ENCODE measurements at regions not wholly inside any gene's neighbourhood (a gene's known extent, or its start where the extent isn't known, plus 50 kb on each side); places are given as distances from the start of the nearest gene placed in this dataset.
"Not testable (repeated sequence)": the region's sequence is repeated elsewhere in the genome, so short reads cannot be mapped to it uniquely, and the experiment has no call there.

- DNase-seq (ENCODE audit: low read depth in 3 of 3) = not testable (repeated sequence)
Measured at GRCh38 chr7:121497545-121497944, 101.4 kb upstream of the FAM3C start.

GRCh38 chr7:121494516-121494915 is 98.4 kb upstream of the FAM3C start:
- DNase-seq (ENCODE audit: low read depth in 3 of 3) = no peak

- no peak for DNase-seq (ENCODE audit: low read depth in 3 of 3)
Measured at GRCh38 chr7:121493553-121493952, 97.4 kb upstream of the FAM3C start.

DNA sequence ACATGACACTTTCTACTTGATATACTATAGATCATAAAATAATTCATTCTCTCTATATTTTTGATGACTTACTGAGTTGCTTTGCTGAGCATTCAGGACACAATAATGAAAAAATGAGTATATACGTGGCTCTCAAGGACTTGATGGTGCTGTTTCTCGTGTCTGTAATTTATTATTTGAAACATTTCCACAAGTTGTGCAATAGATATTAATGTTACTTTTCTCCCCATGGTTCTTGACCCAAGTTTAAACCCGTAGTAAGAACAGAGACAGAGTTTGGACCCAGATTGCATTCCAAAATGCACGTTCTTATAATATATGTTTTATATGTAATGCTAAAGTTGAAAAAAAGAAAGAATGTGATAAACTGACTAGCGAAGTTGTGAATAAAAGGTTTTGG is 94.2 kb upstream of the FAM3C start:
- no peak for DNase-seq (ENCODE audit: low read depth in 3 of 3)

- DNase-seq (ENCODE audit: low read depth in 3 of 3) = no peak
Measured at GRCh38 chr7:121489440-121489839, 93.3 kb upstream of the FAM3C start.

- DNase-seq (ENCODE audit: low read depth in 3 of 3) = no peak
Measured at GRCh38 chr7:121488111-121488650, 92.1 kb upstream of the FAM3C start.

DNA sequence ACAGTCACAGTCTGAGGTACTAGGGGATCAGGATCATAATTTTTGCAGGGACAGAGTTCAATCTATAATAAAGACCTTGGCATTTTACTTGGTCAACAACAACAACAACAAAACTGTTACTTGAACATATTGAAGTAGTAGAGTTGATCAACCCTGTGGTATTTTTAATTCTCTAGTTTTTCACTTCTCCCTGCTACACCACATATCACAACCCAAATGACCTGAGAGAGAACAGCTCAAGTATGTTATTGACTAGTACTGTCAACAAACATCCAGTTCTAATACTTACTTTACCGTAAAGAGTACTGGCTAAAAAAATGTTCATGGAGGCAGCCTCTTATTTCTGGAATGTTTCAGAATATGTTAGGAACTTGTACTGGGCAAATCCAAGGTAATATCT is 90.5 kb upstream of the FAM3C start:
- no peak for DNase-seq (ENCODE audit: low read depth in 3 of 3)

DNA sequence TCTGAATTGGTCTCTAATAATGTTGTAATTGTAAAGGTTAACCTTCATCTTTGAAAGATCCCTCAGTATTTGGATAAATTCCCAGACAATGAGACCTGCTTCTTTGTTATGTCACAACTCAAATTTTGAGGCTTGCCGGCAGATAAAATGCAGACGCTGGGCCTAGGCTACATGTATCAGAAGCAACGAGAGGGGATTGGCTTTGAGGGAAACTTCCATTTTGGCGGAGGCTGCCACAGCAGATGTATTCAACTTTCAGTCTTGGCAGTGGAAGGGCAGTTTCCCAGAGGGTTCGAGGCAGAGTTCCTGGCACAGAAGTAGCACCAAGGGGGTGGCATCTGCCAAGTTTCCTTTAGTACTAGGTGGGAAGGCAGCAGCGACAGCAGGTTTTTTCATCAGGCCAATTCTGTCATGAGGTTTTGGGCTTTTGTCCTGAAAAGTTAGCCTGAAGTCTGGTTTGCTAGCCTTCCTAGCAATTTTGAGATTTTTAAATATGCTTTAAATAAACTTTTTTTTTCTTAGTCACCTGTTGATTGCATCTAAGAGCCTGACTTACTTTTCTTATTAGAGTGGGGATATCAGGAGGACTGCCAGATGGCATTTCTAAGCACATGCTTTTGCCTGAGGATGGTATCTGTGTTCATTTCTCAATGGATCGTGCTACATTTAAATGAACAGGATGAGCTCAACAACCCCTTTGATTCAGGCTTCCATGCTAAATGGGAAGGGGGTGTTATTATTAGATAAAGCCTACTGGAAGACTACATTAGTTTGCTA is 89.5 kb upstream of the FAM3C start:
- DNase-seq (ENCODE audit: low read depth in 3 of 3) = no peak

DNA sequence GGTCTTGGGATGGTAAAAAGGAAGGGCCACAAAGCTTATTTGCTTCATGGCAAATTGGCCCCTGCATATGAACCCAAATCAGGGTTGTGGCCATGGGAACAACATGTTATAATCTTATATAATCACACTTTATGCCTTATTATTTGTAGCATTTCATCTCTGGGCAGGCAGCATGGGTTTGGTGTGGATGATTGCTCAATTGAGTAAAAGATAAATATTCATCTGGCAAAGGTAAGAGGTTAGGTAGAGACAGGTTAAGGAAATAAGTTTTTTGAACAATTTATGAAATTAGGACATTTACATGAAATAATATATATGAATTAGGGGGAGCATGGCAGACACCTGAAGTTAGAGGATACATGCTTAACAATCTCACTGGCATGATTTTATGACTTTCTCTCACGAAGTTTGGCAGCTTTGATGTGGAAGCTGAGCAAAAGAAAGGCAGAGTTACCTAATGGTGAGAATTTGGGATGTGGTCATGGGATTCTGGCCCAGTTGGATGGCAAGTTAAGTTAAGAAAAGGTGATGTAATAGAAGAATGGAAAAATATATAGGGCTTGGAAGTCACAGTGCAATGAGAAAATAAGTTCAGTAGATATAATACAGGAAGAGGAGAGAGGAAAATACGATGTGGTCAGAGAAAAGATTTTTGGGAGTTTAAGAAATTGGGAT is 88.1 kb upstream of the FAM3C start:
- DNase-seq (ENCODE audit: low read depth in 3 of 3) = no peak

GRCh38 chr7:121480566-121481335 is 84.6 kb upstream of the FAM3C start:
- no peak for DNase-seq (ENCODE audit: low read depth in 3 of 3)

- no peak for DNase-seq (ENCODE audit: low read depth in 3 of 3)
Measured at GRCh38 chr7:121480058-121480457, 84.0 kb upstream of the FAM3C start.

- no peak for DNase-seq (ENCODE audit: low read depth in 3 of 3)
Measured at GRCh38 chr7:121479466-121479865, 83.4 kb upstream of the FAM3C start.

- DNase-seq (ENCODE audit: low read depth in 3 of 3) = no peak
Measured at GRCh38 chr7:121475806-121476205, 79.7 kb upstream of the FAM3C start.

DNA sequence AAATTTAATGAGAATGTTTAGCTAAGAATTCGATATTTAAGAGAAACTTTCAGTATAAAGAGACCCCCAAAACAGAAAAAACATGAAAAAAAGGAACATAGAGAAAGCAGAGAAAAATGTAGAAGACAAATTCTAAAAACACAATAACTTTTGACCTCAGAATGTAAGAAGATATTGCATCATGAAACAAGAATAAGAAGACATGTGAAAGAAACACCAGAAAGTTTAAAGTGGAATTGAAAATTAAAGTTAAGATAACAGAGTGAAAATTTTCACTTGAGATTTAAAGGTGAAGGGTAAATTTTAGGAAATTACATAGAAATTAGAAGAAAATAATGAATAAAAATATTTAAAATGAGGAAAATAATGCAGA is 78.2 kb upstream of the FAM3C start:
- DNase-seq (ENCODE audit: low read depth in 3 of 3) = no peak

DNA sequence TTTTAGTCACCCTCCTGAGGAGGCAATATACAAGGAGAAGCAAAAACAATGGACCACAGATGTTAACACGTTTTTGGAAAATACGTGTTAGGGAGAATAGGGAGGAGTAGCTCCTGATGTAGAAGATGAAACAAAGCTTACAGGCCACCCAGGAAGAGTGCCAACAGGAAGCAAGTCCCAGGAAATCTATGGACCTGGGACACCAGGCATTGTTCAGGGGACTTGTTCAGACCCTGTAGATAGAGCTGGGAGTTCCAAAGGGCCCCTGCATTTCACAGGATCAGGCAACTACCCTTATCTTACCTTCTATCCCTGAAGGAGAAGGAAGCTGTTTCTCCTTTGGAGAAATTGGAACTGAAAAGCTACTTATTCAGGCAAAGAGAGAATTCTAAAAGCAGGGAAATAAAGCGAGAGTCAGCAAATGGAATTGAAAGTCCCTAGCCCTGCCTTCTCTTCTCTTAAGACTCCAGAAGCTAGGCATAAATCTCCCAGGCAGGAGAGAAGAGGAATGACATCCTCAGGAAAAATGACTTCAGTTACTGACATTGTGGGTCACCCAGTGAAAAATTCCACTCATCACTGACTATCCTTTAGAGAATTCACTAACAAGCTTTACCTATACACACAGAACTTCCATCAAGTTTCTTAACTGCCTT is 77.7 kb upstream of the FAM3C start:
- no peak for DNase-seq (ENCODE audit: low read depth in 3 of 3)

DNA sequence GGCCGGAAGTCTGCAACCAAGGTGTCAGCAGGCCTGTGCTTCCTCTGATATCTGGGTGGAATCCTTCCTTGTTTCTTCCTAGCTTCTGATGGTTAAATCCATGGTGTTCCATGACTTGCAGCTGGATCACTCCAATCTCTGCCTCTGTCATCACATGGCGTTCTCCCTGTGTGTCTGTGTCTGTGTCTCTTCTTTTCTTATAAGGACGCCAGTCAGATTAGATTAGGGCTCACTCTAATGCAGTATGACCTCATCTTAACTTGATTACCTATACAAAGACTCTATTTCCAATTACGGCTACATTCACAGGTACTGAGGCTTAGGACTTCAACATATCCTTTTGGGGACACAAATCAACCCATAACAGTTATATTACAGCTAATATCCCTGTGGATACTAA is 70.3 kb upstream of the FAM3C start:
- DNase-seq (ENCODE audit: low read depth in 3 of 3) = no peak

GRCh38 chr7:121459148-121459547 is 63.0 kb upstream of the FAM3C start:
- DNase-seq (ENCODE audit: low read depth in 3 of 3) = no peak

- no peak for DNase-seq (ENCODE audit: low read depth in 3 of 3)
Measured at GRCh38 chr7:121456785-121457359, 60.8 kb upstream of the FAM3C start.

GRCh38 chr7:121456015-121456414 is 59.9 kb upstream of the FAM3C start:
- no peak for DNase-seq (ENCODE audit: low read depth in 3 of 3)

DNA sequence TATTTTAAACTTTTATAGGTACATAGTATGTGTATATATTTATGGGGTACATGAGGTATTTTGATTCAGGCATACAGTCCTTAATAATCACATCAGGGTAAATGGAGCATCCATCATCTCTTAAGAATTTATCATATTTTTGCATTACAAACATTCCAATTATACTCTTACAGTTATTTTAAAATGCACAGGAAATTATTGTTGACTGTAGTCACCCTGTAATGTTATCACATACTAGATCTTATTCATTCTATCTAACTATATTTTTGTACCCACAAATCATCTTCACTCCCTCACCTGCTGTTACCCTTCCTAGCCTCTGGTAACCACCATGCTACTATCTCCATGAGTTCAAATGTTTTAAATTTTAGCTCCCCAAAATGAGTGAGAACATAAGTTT is 56.3 kb upstream of the FAM3C start:
- no peak for DNase-seq (ENCODE audit: low read depth in 3 of 3)

DNA sequence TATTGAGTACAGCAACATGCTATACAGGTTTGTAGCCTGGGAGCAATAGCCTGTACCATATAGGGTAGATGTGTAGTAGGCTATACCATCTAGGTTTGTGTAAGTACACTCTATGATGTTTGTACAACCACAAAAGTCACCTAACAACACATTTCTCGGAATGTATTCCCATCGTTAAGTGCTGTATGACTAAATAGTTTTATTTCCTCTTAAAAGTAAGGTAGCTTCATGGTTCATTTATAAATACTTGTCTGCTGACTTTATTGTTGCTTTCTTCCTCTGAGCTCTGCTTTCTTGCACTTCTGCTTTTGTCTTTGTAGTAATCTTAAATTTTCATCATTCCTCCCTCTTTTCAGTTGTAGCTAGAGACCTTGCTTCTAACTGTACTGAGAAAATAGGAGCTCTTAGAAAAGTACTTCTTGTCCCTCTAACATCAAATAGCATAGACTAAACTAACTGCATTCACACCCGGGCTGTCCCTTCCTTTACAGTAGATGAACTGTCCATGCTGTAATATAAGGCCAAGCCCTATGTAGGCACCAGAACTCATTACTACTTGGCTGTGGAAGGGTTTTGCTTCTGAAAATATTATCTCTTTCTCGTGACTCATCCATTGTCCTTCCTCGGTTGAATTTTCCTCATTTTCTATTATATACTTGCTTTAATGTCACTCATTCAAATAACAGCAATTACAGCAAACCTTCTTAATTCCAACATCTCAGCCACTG is 55.4 kb upstream of the FAM3C start:
- no peak for DNase-seq (ENCODE audit: low read depth in 3 of 3)
